Testis (tissue), 2 donors: ENCODE measurements at regions not wholly inside any gene's neighbourhood (a gene's known extent, or its start where the extent isn't known, plus 50 kb on each side); places are given as distances from the start of the nearest gene placed in this dataset.

Experiments used
- DNase-seq: peaks from one replicate; pipeline ENCODE4 v3.0.0-alpha.2; 2019
- H3K27ac ChIP-seq, 2 donors: fragments of 200-600 bp; sonication (generic); one replicate each; pipeline ENCODE4 v1.5.1; 2019
- H3K27me3 ChIP-seq: fragments of 200-600 bp; sonication (generic); one replicate; pipeline ENCODE4 v1.5.1; 2019
- H3K36me3 ChIP-seq: fragments of 200-600 bp; sonication (generic); one replicate; pipeline ENCODE4 v1.5.1; 2017; ENCODE audit warnings: low read depth; ENCODE audit errors: missing control alignments
- H3K4me1 ChIP-seq: fragments of 200-600 bp; sonication (generic); one replicate; pipeline ENCODE4 v1.5.1; 2019
- H3K4me3 ChIP-seq, 2 donors: fragments of 200-600 bp; sonication (generic); one replicate each; pipeline ENCODE4 v1.5.1; 2017 to 2019
- H3K9me3 ChIP-seq: fragments of 200-600 bp; sonication (generic); one replicate; pipeline ENCODE4 v1.5.1; 2017
- POLR2A ChIP-seq: fragments of 450-650 bp; IDR thresholded peaks from one replicate; pipeline ENCODE4 v1.6.1; 2017; ENCODE audit warnings: antibody characterized with exemption, mild to moderate bottlenecking, moderate library complexity
- WGBS, 2 donors: methylation state at CpG; one replicate each; pipeline ENCODE4 v1.1.5; 2018; 5-methylcytosine and 5-hydroxymethylcytosine counted together
- intact Hi-C: fragments of 100-400 bp; cut with DNase I; formaldehyde crosslinking; loops from one replicate; pipeline ENCODE4 v1.15.1; 2023; ENCODE audit warnings: low total_unique reads
- TF ChIP-seq, protein P1 (sequence below), 3 experiments: fragments of 450-650 bp in 2 of 3; fragments of 200-600 bp in 1 of 3; sonication (generic) in 1 of 3; IDR thresholded peaks; one replicate each; pipeline ENCODE4 v1.5.1; 2016 to 2019; ENCODE audit warnings: antibody characterized with exemption in 3 of 3, mild to moderate bottlenecking in 2 of 3, moderate library complexity in 1 of 3

- intact Hi-C loops: no loop called here
- no peak overlapping the region for H3K4me3 ChIP-seq
- DNase-seq: no peak
- H3K36me3 ChIP-seq: no peaks in the 10 kb centered on the region
- H3K4me1 ChIP-seq: no peaks in the 10 kb centered on the region
- no peak for TF ChIP-seq POLR2A
- H3K9me3 ChIP-seq: no peaks in the 10 kb centered on the region
- H3K27me3 ChIP-seq: no peaks in the 10 kb centered on the region
- H3K27ac ChIP-seq: no peak overlapping the region
These were observed 1057.8 kb upstream of the CDH2 start for GRCh38 chr18:29234751-29235150.

GRCh38 chr18:29226213-29226612, 1049.3 kb upstream of the CDH2 start:
- TF ChIP-seq, protein P1, sequence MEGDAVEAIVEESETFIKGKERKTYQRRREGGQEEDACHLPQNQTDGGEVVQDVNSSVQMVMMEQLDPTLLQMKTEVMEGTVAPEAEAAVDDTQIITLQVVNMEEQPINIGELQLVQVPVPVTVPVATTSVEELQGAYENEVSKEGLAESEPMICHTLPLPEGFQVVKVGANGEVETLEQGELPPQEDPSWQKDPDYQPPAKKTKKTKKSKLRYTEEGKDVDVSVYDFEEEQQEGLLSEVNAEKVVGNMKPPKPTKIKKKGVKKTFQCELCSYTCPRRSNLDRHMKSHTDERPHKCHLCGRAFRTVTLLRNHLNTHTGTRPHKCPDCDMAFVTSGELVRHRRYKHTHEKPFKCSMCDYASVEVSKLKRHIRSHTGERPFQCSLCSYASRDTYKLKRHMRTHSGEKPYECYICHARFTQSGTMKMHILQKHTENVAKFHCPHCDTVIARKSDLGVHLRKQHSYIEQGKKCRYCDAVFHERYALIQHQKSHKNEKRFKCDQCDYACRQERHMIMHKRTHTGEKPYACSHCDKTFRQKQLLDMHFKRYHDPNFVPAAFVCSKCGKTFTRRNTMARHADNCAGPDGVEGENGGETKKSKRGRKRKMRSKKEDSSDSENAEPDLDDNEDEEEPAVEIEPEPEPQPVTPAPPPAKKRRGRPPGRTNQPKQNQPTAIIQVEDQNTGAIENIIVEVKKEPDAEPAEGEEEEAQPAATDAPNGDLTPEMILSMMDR (IDR thresholded peaks at IDR 0.05): no peak
- TF ChIP-seq POLR2A: no peak
- intact Hi-C loops: no loop called here
- H3K36me3 ChIP-seq: no peaks in the 10 kb centered on the region
- no peak for DNase-seq
- no peaks in the 10 kb centered on the region for H3K9me3 ChIP-seq
- H3K4me3 ChIP-seq: no peak overlapping the region
- 53 to 74% methylated on average over 1 of the region's 1 CpG for WGBS, 2 donors
- H3K27ac ChIP-seq: no peak overlapping the region
- H3K4me1 ChIP-seq: no peaks in the 10 kb centered on the region
- H3K27me3 ChIP-seq: no peaks in the 10 kb centered on the region

- no peaks in the 10 kb centered on the region for H3K4me1 ChIP-seq
- no peak overlapping the region for H3K27ac ChIP-seq
- no peaks in the 10 kb centered on the region for H3K9me3 ChIP-seq
- H3K27me3 ChIP-seq: no peaks in the 10 kb centered on the region
- intact Hi-C loops: no loop called here
- no peaks in the 10 kb centered on the region for H3K36me3 ChIP-seq
- no peak overlapping the region for H3K4me3 ChIP-seq
- TF ChIP-seq, protein P1 (IDR thresholded peaks at IDR 0.05): no peak
- TF ChIP-seq POLR2A: no peak
- DNase-seq: no peak
These were observed 1048.4 kb upstream of the CDH2 start for GRCh38 chr18:29225351-29225750.

- Histone ChIP-seq H3K9me3 (no peaks in the 10 kb centered on the region), H3K27me3 (no peaks in the 10 kb centered on the region), H3K27ac (no peak overlapping the region), H3K4me1 (no peaks in the 10 kb centered on the region), H3K36me3 (no peaks in the 10 kb centered on the region), H3K4me3 (no peak overlapping the region)
- TF ChIP-seq POLR2A: no peak
- TF ChIP-seq, protein P1 (IDR thresholded peaks at IDR 0.05): no peak
- 65 to 78% methylated on average over 2 of the region's 2 CpGs for WGBS, 2 donors
- intact Hi-C loops: no loop called here
- no peak for DNase-seq
These were observed 1041.2 kb upstream of the CDH2 start for GRCh38 chr18:29218091-29218490.

DNA sequence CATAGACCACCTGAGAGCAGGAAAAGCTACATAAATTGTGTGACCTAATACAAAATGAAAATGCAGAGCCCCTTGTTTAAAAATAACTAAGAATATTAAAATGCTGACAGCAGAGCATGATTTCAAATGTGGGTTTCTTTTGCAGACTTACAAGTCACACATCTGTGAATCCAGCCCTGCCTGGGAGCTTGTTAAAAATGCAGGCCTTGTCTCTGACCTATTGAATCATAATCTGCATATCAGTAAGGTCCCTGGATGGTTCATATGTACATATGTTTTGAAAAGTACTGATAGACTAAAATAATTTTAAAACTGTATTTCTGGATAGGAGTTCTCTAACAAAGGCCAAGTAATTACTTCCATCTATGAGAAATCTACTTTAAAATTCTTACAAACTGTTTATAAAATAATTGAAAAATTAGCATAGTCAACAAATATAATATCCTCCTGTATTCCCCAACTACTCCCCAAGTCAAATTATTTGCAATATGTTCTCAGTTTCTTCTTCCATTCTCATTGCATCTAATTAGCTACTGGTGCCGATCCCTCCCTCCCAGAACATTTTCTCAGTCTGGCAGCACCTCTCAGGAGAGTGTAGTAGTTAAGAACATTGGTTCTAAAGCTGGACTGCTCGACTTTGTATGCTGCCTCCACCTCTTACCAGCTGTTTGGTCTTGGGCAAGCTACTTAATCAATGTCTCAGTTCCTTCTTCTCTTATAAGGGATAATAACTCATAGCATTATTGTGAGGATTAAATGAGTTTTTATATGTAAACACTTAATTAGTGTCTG, 1040.4 kb upstream of the CDH2 start:
- no peak for DNase-seq
- TF ChIP-seq, protein P1 (IDR thresholded peaks at IDR 0.05): no peak
- TF ChIP-seq POLR2A: no peak
- WGBS, 2 donors: 68 to 72% methylated on average over 2 of the region's 2 CpGs
- Histone ChIP-seq H3K9me3 (no peaks in the 10 kb centered on the region), H3K27ac (no peak overlapping the region), H3K27me3 (no peaks in the 10 kb centered on the region), H3K4me3 (no peak overlapping the region), H3K36me3 (no peaks in the 10 kb centered on the region), H3K4me1 (no peaks in the 10 kb centered on the region)
- intact Hi-C loops: no loop called here
